IMR-90 (cell line): ENCODE measurements at regions not wholly inside any gene's neighbourhood (a gene's known extent, or its start where the extent isn't known, plus 50 kb on each side); places are given as distances from the start of the nearest gene placed in this dataset.

Experiments used
- ATAC-seq: fragments of 200-7000 bp; cut with Tn5 transposase; 2 replicates; pipeline ENCODE4 v1.9.1; 2020; ENCODE audit warnings: low read depth, mild to moderate bottlenecking, moderate library complexity
- BruUV-seq: library from RNA; stranded (reverse); fragments of 400-500 nt; replicated peaks from 2 replicates; lab custom pipeline; 2021; lab: Mats Ljungman, UMichigan
- CTCF ChIA-PET: fragments of 300-600 bp; formaldehyde crosslinking; extraction: SDS; loops from one replicate; lab custom pipeline; 2021; ENCODE audit warnings: antibody characterized with exemption; lab: Yijun Ruan, JAX
- POLR2A ChIA-PET: fragments of 300-600 bp; sonication (Branson Sonifier 250); formaldehyde crosslinking; loops from one replicate; lab custom pipeline; 2022; ENCODE audit warnings: antibody characterized with exemption; ENCODE audit not compliant: unreplicated experiment; lab: Charles Lee
- DNase-seq: peaks from one replicate; pipeline ENCODE4 v3.0.0; 2013
- H2AFZ ChIP-seq: replicated peaks from 2 replicates; pipeline ENCODE3; 2013; ENCODE audit warnings: low read length, mild to moderate bottlenecking; ENCODE audit not compliant: poor library complexity
- H2AK5ac ChIP-seq: 2 replicates; pipeline ENCODE4 v1.6.1; 2013; ENCODE audit warnings: low read depth, low read length, inconsistent platforms
- H2AK9ac ChIP-seq: replicated peaks from 2 replicates; pipeline ENCODE3; 2013; ENCODE audit warnings: mild to moderate bottlenecking, low read depth, low read length, moderate library complexity; ENCODE audit not compliant: poor library complexity
- H2BK120ac ChIP-seq: 2 replicates; pipeline ENCODE4 v1.6.1; 2013; ENCODE audit warnings: low read depth, low read length, inconsistent platforms
- H2BK15ac ChIP-seq: 3 replicates; pipeline ENCODE4 v1.6.1; 2013; ENCODE audit warnings: low read depth, low read length, inconsistent platforms
- H2BK20ac ChIP-seq: 2 replicates; pipeline ENCODE4 v1.6.1; 2013; ENCODE audit warnings: low read depth, mild to moderate bottlenecking, inconsistent platforms, low read length, moderate library complexity
- H2BK5ac ChIP-seq: 2 replicates; pipeline ENCODE4 v1.6.1; 2013; ENCODE audit warnings: mild to moderate bottlenecking, low read depth, low read length, inconsistent platforms; ENCODE audit not compliant: poor library complexity, severe bottlenecking
- H3K14ac ChIP-seq: replicated peaks from 2 replicates; pipeline ENCODE4 v1.6.1; 2013; ENCODE audit warnings: low read depth, low read length, inconsistent platforms
- H3K18ac ChIP-seq: 2 replicates; pipeline ENCODE4 v1.6.1; 2013; ENCODE audit warnings: low read depth, low read length, control low read depth
- H3K23ac ChIP-seq: 2 replicates; pipeline ENCODE4 v1.6.1; 2013; ENCODE audit warnings: low read depth, low read length, inconsistent platforms
- H3K27ac ChIP-seq: 2 replicates; pipeline ENCODE4 v1.5.1; 2013; ENCODE audit warnings: mild to moderate bottlenecking, control low read depth, low read length; ENCODE audit not compliant: insufficient read depth
- H3K27me3 ChIP-seq: 2 replicates; pipeline ENCODE4 v1.6.1; 2013; ENCODE audit warnings: low read length; ENCODE audit not compliant: control insufficient read depth, insufficient read depth
- H3K36me3 ChIP-seq: 2 replicates; pipeline ENCODE4 v1.6.1; 2013; ENCODE audit warnings: low read length, mixed read lengths; ENCODE audit not compliant: control insufficient read depth, insufficient read depth
- H3K4ac ChIP-seq: 2 replicates; pipeline ENCODE4 v1.6.1; 2013; ENCODE audit warnings: low read depth, low read length, inconsistent platforms
- H3K4me1 ChIP-seq: 2 replicates; pipeline ENCODE4 v1.6.1; 2013; ENCODE audit warnings: low read length, mixed read lengths; ENCODE audit not compliant: control insufficient read depth, insufficient read depth
- H3K4me2 ChIP-seq: 2 replicates; pipeline ENCODE4 v1.6.1; 2013; ENCODE audit warnings: low read depth, mild to moderate bottlenecking, control low read depth, low read length, moderate library complexity
- H3K4me3 ChIP-seq: 2 replicates; pipeline ENCODE4 v1.5.1; 2013; ENCODE audit warnings: low read depth, mild to moderate bottlenecking, control low read depth, low read length, moderate library complexity; ENCODE audit not compliant: insufficient read depth
- H3K56ac ChIP-seq: 2 replicates; pipeline ENCODE4 v1.6.1; 2013; ENCODE audit warnings: low read length, inconsistent platforms; ENCODE audit not compliant: insufficient read depth; ENCODE audit errors: extremely low read depth
- H3K79me1 ChIP-seq, 2 experiments: 2 replicates each; pipeline ENCODE4 v1.6.1; 2013; ENCODE audit warnings: low read length in 2 of 2, inconsistent platforms in 1 of 2, low read depth in 1 of 2
- H3K9ac ChIP-seq: 2 replicates; pipeline ENCODE4 v1.6.1; 2013; ENCODE audit warnings: low read depth, low read length, control low read depth
- H3K9me1 ChIP-seq: 2 replicates; pipeline ENCODE4 v1.6.1; 2013; ENCODE audit warnings: low read length, inconsistent platforms; ENCODE audit not compliant: insufficient read depth
- H3K9me3 ChIP-seq: 2 replicates; pipeline ENCODE4 v1.6.1; 2013; ENCODE audit warnings: low read length; ENCODE audit not compliant: control insufficient read depth, insufficient read depth
- H4K20me1 ChIP-seq: 2 replicates; pipeline ENCODE4 v1.6.1; 2013; ENCODE audit warnings: low read length, inconsistent platforms; ENCODE audit not compliant: insufficient read depth
- H4K5ac ChIP-seq: 2 replicates; pipeline ENCODE4 v1.6.1; 2013; ENCODE audit warnings: mild to moderate bottlenecking, low read depth, low read length, control low read depth
- H4K8ac ChIP-seq, 2 experiments: 2 replicates each; pipeline ENCODE4 v1.6.1; 2013; ENCODE audit warnings: low read depth in 2 of 2, low read length in 2 of 2, control low read depth in 1 of 2, inconsistent platforms in 1 of 2
- H4K91ac ChIP-seq: 2 replicates; pipeline ENCODE4 v1.6.1; 2013; ENCODE audit warnings: low read depth, low read length, inconsistent platforms; ENCODE audit not compliant: insufficient read depth
- CEBPB ChIP-seq: IDR thresholded peaks from 2 replicates; pipeline ENCODE4 v1.6.1; 2012; ENCODE audit warnings: low read depth, low read length, improper control_type of control experiment
- CHD1 ChIP-seq: IDR thresholded peaks from 2 replicates; pipeline ENCODE4 v1.6.1; 2012; ENCODE audit warnings: low read depth, low read length, improper control_type of control experiment
- MAFK ChIP-seq: IDR thresholded peaks from 2 replicates; pipeline ENCODE4 v1.6.1; 2012; ENCODE audit warnings: low read depth, low read length, improper control_type of control experiment
- POLR2A ChIP-seq: IDR thresholded peaks from 2 replicates; pipeline ENCODE4 v1.6.1; 2012; ENCODE audit warnings: mild to moderate bottlenecking, low read depth, low read length
- RAD21 ChIP-seq: IDR thresholded peaks from 2 replicates; pipeline ENCODE4 v1.6.1; 2012; ENCODE audit warnings: low read length, improper control_type of control experiment
- RCOR1 ChIP-seq: IDR thresholded peaks from 2 replicates; pipeline ENCODE4 v1.6.1; 2012; ENCODE audit warnings: mild to moderate bottlenecking, low read length, improper control_type of control experiment; ENCODE audit not compliant: insufficient replicate concordance
- WGBS, 2 experiments: methylation state at CpG; one replicate each; pipeline versions ENCODE4 v1.1.5 to v1.1.7; 2013; ENCODE audit warnings: missing lambda C conversion rate in 2 of 2; ENCODE audit not compliant: insufficient read length in 1 of 2; ENCODE audit errors: extremely low coverage in 2 of 2; 5-methylcytosine and 5-hydroxymethylcytosine counted together
- dilution Hi-C: fragments of 300-500 bp; cut with HindIII; formaldehyde crosslinking; loops from one replicate; pipeline ENCODE4 v1.14.3; 2018; ENCODE audit warnings: low sequenced_read_pairs; ENCODE audit not compliant: unreplicated experiment
- in situ Hi-C: fragments of 300-500 bp; cut with MboI; formaldehyde crosslinking; loops from 3 replicates; pipeline ENCODE4 v1.14.3; 2019; ENCODE audit warnings: low sequenced_read_pairs, inconsistent platforms, mixed read lengths
- intact Hi-C: fragments of 100-400 bp; cut with micrococcal nuclease; formaldehyde crosslinking; loops from 2 replicates; pipeline ENCODE4 v1.10.0; 2022

GRCh38 chr1:34425785-34426184 lies 249.1 kb downstream of the C1orf94 start:
- Histone ChIP-seq H2AK9ac (no peak overlapping the region), H4K91ac (no peak overlapping the region), H2BK20ac (no peak overlapping the region), H2AFZ (no peak overlapping the region), H3K9ac (no peak overlapping the region), H3K4ac (no peak overlapping the region), H3K27ac (no peak overlapping the region), H2BK15ac (no peak overlapping the region), H4K20me1 (no peaks in the 10 kb centered on the region), H3K4me3 (no peak overlapping the region), H2AK5ac (no peak overlapping the region), H2BK5ac (no peak overlapping the region), H4K5ac (no peak overlapping the region), H4K8ac (no peak overlapping the region), H3K14ac (no peak overlapping the region), H3K9me1 (no peaks in the 10 kb centered on the region), H3K56ac (no peak overlapping the region), H3K9me3 (peaks cover 42% of the 10 kb centered on the region), H3K36me3 (no peaks in the 10 kb centered on the region), H3K18ac (no peak overlapping the region), H3K4me2 (no peak overlapping the region), H3K23ac (no peak overlapping the region), H3K79me1 (no peaks in the 10 kb centered on the region), H3K4me1 (no peaks in the 10 kb centered on the region), H2BK120ac (no peak overlapping the region), H3K27me3 (no peaks in the 10 kb centered on the region)
- dilution Hi-C loops (no loop called here), in situ Hi-C loops (no loop called here), intact Hi-C loops (no loop called here)
- DNase-seq (no peak), ATAC-seq (no peak)
- WGBS, 2 experiments, result 20% methylated on average over 1 of the region's 2 CpGs; no CpG with 5 or more reads in 1 of the 2 experiments
- TF ChIP-seq POLR2A (no peak), MAFK (no peak), RCOR1 (no peak), CHD1 (no peak), RAD21 (no peak), CEBPB (no peak)
- POLR2A ChIA-PET, result no interaction called here
- no TSS peak for BruUV-seq
- CTCF ChIA-PET, result no interaction called here
